ENCODE measurements at regions not wholly inside any gene's neighbourhood (a gene's known extent, or its start where the extent isn't known, plus 50 kb on each side); places are given as distances from the start of the nearest gene placed in this dataset.

GRCh38 chr9:129487658-129488483, 133.0 kb downstream of the C9orf50 start:
- TF ChIP-seq EZH2 (IDR thresholded peaks at IDR 0.05) (no peak), POLR2AphosphoS5 (IDR thresholded peaks at IDR 0.05; ENCODE audit: borderline replicate concordance, low read depth, low read length) (0 out of 2 replicates have a peak, but pooled peaks have one; percentile 4)
